ENCODE measurements at regions not wholly inside any gene's neighbourhood (a gene's known extent, or its start where the extent isn't known, plus 50 kb on each side); places are given as distances from the start of the nearest gene placed in this dataset.

DNA sequence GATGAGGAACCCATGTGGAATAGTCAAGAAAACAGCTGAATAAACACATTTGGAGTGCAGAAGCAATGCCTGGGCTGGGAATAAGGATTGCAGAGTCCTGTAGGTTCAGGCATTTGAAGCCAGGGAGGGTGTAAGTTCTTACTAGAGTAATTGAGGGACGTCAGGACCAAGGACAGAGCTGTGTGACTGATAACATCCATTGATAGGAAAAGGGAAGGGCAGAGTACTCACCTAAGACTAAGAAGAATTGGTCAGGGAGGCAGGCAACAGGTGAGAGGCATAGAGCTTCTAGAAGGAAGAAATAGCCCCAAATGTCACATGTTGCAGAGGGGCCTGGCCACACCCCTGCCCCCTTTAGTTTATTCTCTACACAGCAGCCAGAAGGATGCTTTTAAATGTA, 79.8 kb upstream of the TMEM132E start:
- Histone ChIP-seq H2BK120ac (ENCODE audit: low read depth, low read length) (no peak overlapping the region), H3K23ac (ENCODE audit: low read length) (no peak overlapping the region), H2BK15ac (replicated peaks; ENCODE audit: low read depth) (no peak overlapping the region), H2AK5ac (ENCODE audit: low read length) (no peak overlapping the region), H3K4me2 (ENCODE audit: low read length) (no peak overlapping the region), H3K79me2 (ENCODE audit: control insufficient read depth, insufficient read depth, low read length) (no peaks in the 10 kb centered on the region), H3K4ac (ENCODE audit: low read depth, low read length) (no peak overlapping the region), H4K5ac (ENCODE audit: low read length) (no peak overlapping the region), H2BK5ac (ENCODE audit: low read length) (no peak overlapping the region), H3K4me3 (ENCODE audit: low read length) (no peak overlapping the region), H3K4me1 (ENCODE audit: control insufficient read depth, low read depth, low read length) (no peaks in the 10 kb centered on the region), H3K79me1 (ENCODE audit: low read length) (no peaks in the 10 kb centered on the region), H3K9ac (ENCODE audit: low read length) (no peak overlapping the region), H4K8ac (ENCODE audit: low read depth, low read length) (no peak overlapping the region), H3K18ac (ENCODE audit: low read length) (no peak overlapping the region), H3K36me3 (ENCODE audit: control insufficient read depth, insufficient read depth, low read length) (no peaks in the 10 kb centered on the region), H3K56ac (ENCODE audit: low read length) (no peak overlapping the region), H3K27me3 (ENCODE audit: insufficient read depth, low read length, poor library complexity) (no peaks in the 10 kb centered on the region), H3K27ac (ENCODE audit: low read depth, low read length) (no peak overlapping the region)
- no CpG with 5 or more reads among the region's 1 CpG for WGBS (ENCODE audit: extremely low coverage, insufficient coverage, low lambda C conversion rate)
- peak; percentile 80 for DNase-seq

DNA sequence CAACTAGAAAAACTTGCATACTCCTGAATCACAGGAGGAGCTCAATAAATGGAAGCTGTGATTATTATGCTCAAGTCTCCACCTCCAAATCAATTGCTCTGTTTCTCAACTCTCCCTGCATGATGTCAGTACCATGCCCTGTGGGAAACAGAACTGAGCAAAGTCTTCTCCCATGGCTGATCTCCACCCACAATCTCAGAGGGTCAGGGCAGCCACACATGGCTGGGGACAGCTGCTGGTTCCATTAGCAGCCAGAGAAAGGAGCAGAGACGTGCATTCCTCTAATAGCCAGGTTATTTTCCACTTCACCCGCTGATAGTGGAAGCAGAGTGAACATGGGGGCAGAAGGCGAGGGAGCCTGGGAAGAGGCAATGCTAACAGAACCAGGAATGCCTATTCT, 85.5 kb upstream of the TMEM132E start:
- no peak overlapping the region for H3K4me2 ChIP-seq (ENCODE audit: low read length)
- H2BK120ac ChIP-seq (ENCODE audit: low read depth, low read length): no peak overlapping the region
- no peaks in the 10 kb centered on the region for H3K27me3 ChIP-seq (ENCODE audit: insufficient read depth, low read length, poor library complexity)
- no peaks in the 10 kb centered on the region for H3K36me3 ChIP-seq (ENCODE audit: control insufficient read depth, insufficient read depth, low read length)
- no peak overlapping the region for H3K4me3 ChIP-seq (ENCODE audit: low read length)
- no peak overlapping the region for H2BK15ac ChIP-seq (replicated peaks; ENCODE audit: low read depth)
- H3K79me2 ChIP-seq (ENCODE audit: control insufficient read depth, insufficient read depth, low read length): no peaks in the 10 kb centered on the region
- no peak for DNase-seq
- no peak overlapping the region for H2AK5ac ChIP-seq (ENCODE audit: low read length)
- no CpG with 5 or more reads among the region's 3 CpGs for WGBS (ENCODE audit: extremely low coverage, insufficient coverage, low lambda C conversion rate)
- no peaks in the 10 kb centered on the region for H3K4me1 ChIP-seq (ENCODE audit: control insufficient read depth, low read depth, low read length)
- H3K18ac ChIP-seq (ENCODE audit: low read length): no peak overlapping the region
- no peaks in the 10 kb centered on the region for H3K79me1 ChIP-seq (ENCODE audit: low read length)
- no peak overlapping the region for H2BK5ac ChIP-seq (ENCODE audit: low read length)
- no peak overlapping the region for H3K23ac ChIP-seq (ENCODE audit: low read length)
- no peak overlapping the region for H3K9ac ChIP-seq (ENCODE audit: low read length)
- no peak overlapping the region for H4K8ac ChIP-seq (ENCODE audit: low read depth, low read length)
- no peak overlapping the region for H3K56ac ChIP-seq (ENCODE audit: low read length)
- H3K4ac ChIP-seq (ENCODE audit: low read depth, low read length): no peak overlapping the region
- no peak overlapping the region for H4K5ac ChIP-seq (ENCODE audit: low read length)
- H3K27ac ChIP-seq (ENCODE audit: low read depth, low read length): no peak overlapping the region

DNA sequence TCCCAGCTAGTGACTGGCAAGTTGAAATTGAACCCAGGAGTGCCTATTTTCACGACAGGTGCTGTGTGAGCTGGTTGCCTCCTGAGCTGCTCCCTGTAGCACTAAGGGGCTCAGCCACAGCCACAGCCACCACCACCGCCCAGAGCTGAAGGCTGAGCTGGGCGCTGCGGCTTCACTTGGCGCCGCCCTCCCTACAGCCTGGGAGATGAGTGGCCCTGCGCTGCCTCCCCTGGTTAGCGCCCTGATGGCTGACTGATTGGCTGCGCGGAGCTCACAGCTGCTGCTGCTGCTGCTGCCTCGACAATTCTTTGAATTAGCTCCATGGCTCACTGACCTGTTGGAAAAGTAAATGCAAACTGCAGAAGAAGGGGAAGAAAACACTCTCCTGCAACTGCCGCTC, 91.8 kb upstream of the TMEM132E start:
- no peaks in the 10 kb centered on the region for H3K79me2 ChIP-seq (ENCODE audit: control insufficient read depth, insufficient read depth, low read length)
- no peak overlapping the region for H4K5ac ChIP-seq (ENCODE audit: low read length)
- H3K4me1 ChIP-seq (ENCODE audit: control insufficient read depth, low read depth, low read length): no peaks in the 10 kb centered on the region
- no peaks in the 10 kb centered on the region for H3K79me1 ChIP-seq (ENCODE audit: low read length)
- no peak overlapping the region for H3K4me3 ChIP-seq (ENCODE audit: low read length)
- DNase-seq: peak; percentile 13
- no peak overlapping the region for H3K27ac ChIP-seq (ENCODE audit: low read depth, low read length)
- no peaks in the 10 kb centered on the region for H3K27me3 ChIP-seq (ENCODE audit: insufficient read depth, low read length, poor library complexity)
- H3K56ac ChIP-seq (ENCODE audit: low read length): no peak overlapping the region
- no peak overlapping the region for H3K4ac ChIP-seq (ENCODE audit: low read depth, low read length)
- H3K18ac ChIP-seq (ENCODE audit: low read length): no peak overlapping the region
- no peak overlapping the region for H3K4me2 ChIP-seq (ENCODE audit: low read length)
- no peak overlapping the region for H3K23ac ChIP-seq (ENCODE audit: low read length)
- no peak overlapping the region for H2BK120ac ChIP-seq (ENCODE audit: low read depth, low read length)
- no peak overlapping the region for H4K8ac ChIP-seq (ENCODE audit: low read depth, low read length)
- H3K9ac ChIP-seq (ENCODE audit: low read length): no peak overlapping the region
- H2AK5ac ChIP-seq (ENCODE audit: low read length): no peak overlapping the region
- H3K36me3 ChIP-seq (ENCODE audit: control insufficient read depth, insufficient read depth, low read length): no peaks in the 10 kb centered on the region
- WGBS (ENCODE audit: extremely low coverage, insufficient coverage, low lambda C conversion rate): no CpG with 5 or more reads among the region's 12 CpGs
- no peak overlapping the region for H2BK15ac ChIP-seq (replicated peaks; ENCODE audit: low read depth)
- no peak overlapping the region for H2BK5ac ChIP-seq (ENCODE audit: low read length)

DNA sequence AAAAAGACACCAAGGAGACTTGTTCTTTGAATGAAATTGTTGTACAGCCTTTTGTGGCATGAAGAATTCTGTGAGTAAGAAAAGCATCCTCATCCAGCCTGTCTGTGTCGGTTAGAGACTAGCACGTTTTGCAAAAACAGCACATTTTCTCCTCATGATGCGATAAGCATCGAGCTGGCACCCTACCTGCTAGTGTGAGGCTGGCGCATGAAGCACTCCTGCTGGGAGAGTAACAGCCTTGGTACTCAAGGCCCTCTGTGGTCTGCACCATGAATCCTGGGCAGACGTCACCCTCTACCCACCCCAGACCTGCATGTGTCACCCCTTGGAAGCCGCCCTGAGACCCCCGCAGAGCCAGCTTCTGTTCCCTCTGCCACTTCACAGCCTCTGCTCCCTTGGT, 92.6 kb upstream of the TMEM132E start:
- Histone ChIP-seq H3K4me2 (ENCODE audit: low read length) (no peak overlapping the region), H3K56ac (ENCODE audit: low read length) (no peak overlapping the region), H3K79me1 (ENCODE audit: low read length) (no peaks in the 10 kb centered on the region), H2AK5ac (ENCODE audit: low read length) (no peak overlapping the region), H3K18ac (ENCODE audit: low read length) (no peak overlapping the region), H3K36me3 (ENCODE audit: control insufficient read depth, insufficient read depth, low read length) (no peaks in the 10 kb centered on the region), H2BK5ac (ENCODE audit: low read length) (no peak overlapping the region), H2BK120ac (ENCODE audit: low read depth, low read length) (no peak overlapping the region), H3K79me2 (ENCODE audit: control insufficient read depth, insufficient read depth, low read length) (no peaks in the 10 kb centered on the region), H3K23ac (ENCODE audit: low read length) (no peak overlapping the region), H3K9ac (ENCODE audit: low read length) (no peak overlapping the region), H3K4me1 (ENCODE audit: control insufficient read depth, low read depth, low read length) (no peaks in the 10 kb centered on the region), H3K4ac (ENCODE audit: low read depth, low read length) (no peak overlapping the region), H2BK15ac (replicated peaks; ENCODE audit: low read depth) (no peak overlapping the region), H3K27ac (ENCODE audit: low read depth, low read length) (no peak overlapping the region), H4K8ac (ENCODE audit: low read depth, low read length) (no peak overlapping the region), H4K5ac (ENCODE audit: low read length) (no peak overlapping the region), H3K27me3 (ENCODE audit: insufficient read depth, low read length, poor library complexity) (no peaks in the 10 kb centered on the region), H3K4me3 (ENCODE audit: low read length) (no peak overlapping the region)
- WGBS (ENCODE audit: extremely low coverage, insufficient coverage, low lambda C conversion rate): no CpG with 5 or more reads among the region's 8 CpGs
- no peak for DNase-seq

DNA sequence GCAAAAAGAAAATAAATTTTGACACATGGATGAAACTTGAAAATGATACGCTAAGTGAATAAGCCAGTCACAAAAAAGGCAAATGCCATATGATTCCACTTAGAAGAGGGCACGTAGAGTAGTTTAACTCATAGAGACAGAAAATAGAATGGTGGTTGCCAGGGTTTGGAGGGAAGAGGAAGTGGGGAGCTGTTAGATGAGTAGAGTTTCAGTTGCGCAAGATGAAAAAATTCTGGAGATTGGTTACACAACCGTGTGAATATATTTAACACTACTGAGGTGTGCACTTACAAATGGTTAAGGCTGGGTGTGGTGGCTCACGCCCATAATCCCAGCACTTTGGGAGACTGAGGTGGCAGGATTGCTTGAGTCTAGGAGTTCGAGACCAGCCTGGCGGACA, 93.4 kb upstream of the TMEM132E start:
- Histone ChIP-seq H2BK15ac (replicated peaks; ENCODE audit: low read depth) (no peak overlapping the region), H3K4me3 (ENCODE audit: low read length) (no peak overlapping the region), H3K27me3 (ENCODE audit: insufficient read depth, low read length, poor library complexity) (no peaks in the 10 kb centered on the region), H3K27ac (ENCODE audit: low read depth, low read length) (no peak overlapping the region), H3K4me2 (ENCODE audit: low read length) (no peak overlapping the region), H2AK5ac (ENCODE audit: low read length) (no peak overlapping the region), H3K36me3 (ENCODE audit: control insufficient read depth, insufficient read depth, low read length) (no peaks in the 10 kb centered on the region), H2BK120ac (ENCODE audit: low read depth, low read length) (no peak overlapping the region), H3K4me1 (ENCODE audit: control insufficient read depth, low read depth, low read length) (no peaks in the 10 kb centered on the region), H3K4ac (ENCODE audit: low read depth, low read length) (no peak overlapping the region), H3K9ac (ENCODE audit: low read length) (no peak overlapping the region), H3K56ac (ENCODE audit: low read length) (no peak overlapping the region), H3K79me1 (ENCODE audit: low read length) (no peaks in the 10 kb centered on the region), H3K79me2 (ENCODE audit: control insufficient read depth, insufficient read depth, low read length) (no peaks in the 10 kb centered on the region), H4K8ac (ENCODE audit: low read depth, low read length) (no peak overlapping the region), H2BK5ac (ENCODE audit: low read length) (no peak overlapping the region), H3K18ac (ENCODE audit: low read length) (no peak overlapping the region), H3K23ac (ENCODE audit: low read length) (no peak overlapping the region), H4K5ac (ENCODE audit: low read length) (no peak overlapping the region)
- no CpG with 5 or more reads among the region's 7 CpGs for WGBS (ENCODE audit: extremely low coverage, insufficient coverage, low lambda C conversion rate)
- DNase-seq: no peak

DNA sequence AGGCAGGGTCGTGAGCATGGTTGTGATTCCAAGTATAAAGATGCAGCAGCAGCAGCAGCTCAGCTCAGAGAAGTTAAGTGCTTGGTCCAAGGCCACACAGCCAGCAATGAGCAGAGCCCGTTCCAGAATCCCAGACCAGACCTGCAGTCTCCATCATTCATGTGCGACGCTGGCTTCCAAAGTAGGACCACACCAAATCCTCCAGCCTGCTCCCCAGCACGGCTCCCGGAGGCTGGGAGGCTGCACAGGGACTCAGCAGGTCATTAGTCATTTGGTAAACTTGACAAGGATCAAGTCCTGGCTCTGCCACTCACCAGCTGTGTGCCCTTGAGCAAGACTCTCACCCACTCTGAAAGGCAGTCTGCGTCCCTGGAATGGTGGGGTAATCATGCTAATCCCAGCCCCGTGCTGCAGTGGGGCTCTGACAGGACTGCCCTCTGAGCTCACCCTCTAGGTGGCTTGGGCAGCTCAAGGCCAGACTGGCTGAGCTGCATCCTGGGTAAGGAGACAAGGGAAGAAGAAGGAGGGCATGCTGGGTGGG, 95.1 kb upstream of the TMEM132E start:
- H2BK120ac ChIP-seq (ENCODE audit: low read depth, low read length): no peak overlapping the region
- no peak overlapping the region for H3K4me2 ChIP-seq (ENCODE audit: low read length)
- H3K4me1 ChIP-seq (ENCODE audit: control insufficient read depth, low read depth, low read length): no peaks in the 10 kb centered on the region
- no CpG with 5 or more reads among the region's 8 CpGs for WGBS (ENCODE audit: extremely low coverage, insufficient coverage, low lambda C conversion rate)
- no peak overlapping the region for H3K23ac ChIP-seq (ENCODE audit: low read length)
- no peaks in the 10 kb centered on the region for H3K36me3 ChIP-seq (ENCODE audit: control insufficient read depth, insufficient read depth, low read length)
- H3K4ac ChIP-seq (ENCODE audit: low read depth, low read length): no peak overlapping the region
- no peak for DNase-seq
- no peaks in the 10 kb centered on the region for H3K79me2 ChIP-seq (ENCODE audit: control insufficient read depth, insufficient read depth, low read length)
- no peaks in the 10 kb centered on the region for H3K79me1 ChIP-seq (ENCODE audit: low read length)
- no peak overlapping the region for H3K9ac ChIP-seq (ENCODE audit: low read length)
- H3K27ac ChIP-seq (ENCODE audit: low read depth, low read length): no peak overlapping the region
- H2AK5ac ChIP-seq (ENCODE audit: low read length): no peak overlapping the region
- no peak overlapping the region for H2BK5ac ChIP-seq (ENCODE audit: low read length)
- H2BK15ac ChIP-seq (replicated peaks; ENCODE audit: low read depth): no peak overlapping the region
- no peak overlapping the region for H4K5ac ChIP-seq (ENCODE audit: low read length)
- H3K27me3 ChIP-seq (ENCODE audit: insufficient read depth, low read length, poor library complexity): no peaks in the 10 kb centered on the region
- H3K18ac ChIP-seq (ENCODE audit: low read length): no peak overlapping the region
- H4K8ac ChIP-seq (ENCODE audit: low read depth, low read length): no peak overlapping the region
- H3K4me3 ChIP-seq (ENCODE audit: low read length): no peak overlapping the region
- H3K56ac ChIP-seq (ENCODE audit: low read length): no peak overlapping the region
